RKO (cell line): ENCODE measurements at regions not wholly inside any gene's neighbourhood (a gene's known extent, or its start where the extent isn't known, plus 50 kb on each side); places are given as distances from the start of the nearest gene placed in this dataset.

Experiments
- DNase-seq: peaks from one replicate; pipeline ENCODE4 v3.0.0-alpha.2; 2016; ENCODE audit warnings: low spot score

DNA sequence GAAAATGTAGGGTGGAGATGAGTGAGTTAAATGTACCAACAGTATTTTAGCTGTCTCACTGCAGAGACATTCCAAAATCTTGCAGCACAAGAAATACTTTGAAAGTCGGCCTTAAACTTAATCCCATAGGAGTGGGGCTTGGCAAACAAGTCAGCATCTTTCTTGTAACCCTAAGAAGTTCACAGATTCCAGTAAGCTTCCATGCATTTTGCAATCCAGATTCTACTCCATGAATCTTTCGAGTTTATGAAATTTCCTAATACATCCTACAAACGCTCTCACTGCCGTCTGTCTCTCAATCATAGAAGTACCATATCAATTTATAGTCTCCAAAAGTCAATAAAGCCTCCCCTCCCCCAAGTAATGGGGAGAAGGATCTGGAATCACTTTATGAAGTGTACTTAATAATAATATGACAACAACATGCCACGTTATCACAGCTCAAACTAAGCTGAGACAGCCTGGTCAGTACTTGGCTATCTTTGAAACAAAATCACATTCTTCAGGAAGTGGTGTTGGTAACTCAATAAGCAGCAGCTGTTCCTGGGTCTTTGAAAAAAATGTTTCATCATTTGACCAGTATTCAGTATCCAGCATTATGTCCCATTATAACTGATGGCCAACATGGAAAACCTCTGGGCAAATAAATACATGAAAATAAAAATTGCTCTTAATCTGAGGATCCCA, 317.4 kb upstream of the RUNX1 start:
- DNase-seq: no peak

DNA sequence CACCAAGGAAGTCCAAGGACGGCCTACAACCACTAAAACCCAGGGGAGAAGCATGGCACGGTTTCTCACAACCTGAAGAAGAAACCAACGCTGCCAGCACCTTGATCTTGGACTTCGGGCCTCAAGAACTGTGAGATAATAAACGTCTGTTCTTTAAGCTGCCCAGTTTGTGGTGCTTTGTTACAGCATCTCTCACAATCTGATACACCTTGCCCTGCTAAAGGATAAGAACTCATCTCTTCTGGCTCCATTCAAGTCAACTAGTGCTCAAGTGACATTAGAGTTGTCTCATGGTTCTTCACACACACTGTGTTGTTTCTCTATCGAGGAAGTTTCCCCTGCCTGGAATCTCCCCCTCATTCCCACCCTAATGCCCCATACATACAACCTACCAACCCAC, 314.4 kb upstream of the RUNX1 start:
- no peak for DNase-seq

DNA sequence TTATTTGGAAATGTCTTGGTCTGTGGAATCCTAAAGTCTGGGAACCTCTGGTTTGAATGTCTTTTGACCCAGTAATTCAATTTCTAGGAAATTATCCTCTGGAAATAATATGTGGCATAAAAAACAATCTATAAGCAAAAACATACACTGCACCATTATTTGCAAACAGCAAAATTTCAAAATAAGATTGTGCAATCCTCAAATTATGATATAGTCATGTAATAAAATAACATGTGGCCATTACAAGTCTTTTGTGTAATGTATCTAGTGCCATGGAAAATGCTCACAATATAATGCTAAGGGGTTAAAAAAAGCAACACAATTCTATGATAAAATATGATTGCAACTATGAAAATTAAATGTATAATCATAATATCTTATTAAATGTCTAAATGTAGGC, 312.9 kb upstream of the RUNX1 start:
- no peak for DNase-seq

GRCh38 chr21:35360870-35361570, 311.9 kb upstream of the RUNX1 start:
- no peak for DNase-seq

DNA sequence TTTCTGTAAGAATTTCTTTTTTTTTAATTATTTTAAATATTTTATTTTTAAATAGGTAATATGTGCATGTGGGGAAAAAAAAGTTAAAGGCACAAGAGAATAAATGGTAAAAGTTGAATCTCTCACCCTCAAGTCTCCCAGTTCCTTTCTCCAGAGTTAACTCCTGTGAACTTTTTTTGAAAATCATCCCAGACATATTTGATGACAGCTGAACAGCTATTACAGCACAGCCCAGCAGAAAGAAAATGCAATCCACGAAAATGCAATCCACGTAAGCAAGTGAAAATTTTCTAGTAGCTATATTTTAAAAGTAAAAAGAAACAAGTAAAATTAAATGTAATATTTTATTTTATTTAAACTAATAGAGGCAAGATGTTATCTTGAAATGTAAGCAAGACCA, 310.0 kb upstream of the RUNX1 start:
- no peak for DNase-seq

DNA sequence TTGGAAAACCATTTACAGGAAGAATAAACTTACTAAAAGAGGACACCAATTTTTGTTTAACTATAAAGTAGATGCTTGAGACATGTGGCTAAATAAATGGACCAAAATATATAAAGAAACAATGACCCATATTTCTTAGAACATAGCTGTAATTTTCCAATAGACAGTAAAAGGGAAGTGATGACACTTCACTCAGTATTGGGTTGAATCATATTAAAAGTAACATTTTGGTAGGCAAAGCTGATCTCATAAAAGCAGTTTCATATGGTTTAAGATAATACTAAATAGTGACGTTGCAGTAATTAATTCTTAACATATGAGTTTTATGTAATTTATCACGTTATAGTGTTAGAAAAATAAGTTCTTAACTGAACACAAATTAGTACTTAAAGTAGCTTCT, 308.9 kb upstream of the RUNX1 start:
- no peak for DNase-seq

GRCh38 chr21:35357041-35357780, 308.1 kb upstream of the RUNX1 start:
- DNase-seq: no peak

DNA sequence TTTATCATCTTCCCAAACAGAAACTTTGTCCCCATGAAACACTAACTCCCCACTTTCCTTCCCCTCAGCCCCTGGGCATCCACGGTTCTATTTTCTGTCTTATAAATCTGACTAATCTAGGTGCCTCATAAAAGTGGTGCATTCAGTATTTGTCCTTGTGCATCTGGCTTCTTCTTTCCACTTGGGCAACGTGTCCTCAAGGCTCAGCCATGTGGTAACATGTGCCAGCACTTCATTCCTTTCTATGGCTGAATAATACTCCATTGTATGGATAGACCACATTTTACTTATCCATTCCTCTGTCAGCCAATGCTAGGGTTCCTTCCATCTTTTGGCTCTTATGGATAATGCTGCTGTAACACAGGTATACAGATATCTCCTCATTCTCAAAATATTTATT, 305.0 kb upstream of the RUNX1 start:
- DNase-seq: no peak

DNA sequence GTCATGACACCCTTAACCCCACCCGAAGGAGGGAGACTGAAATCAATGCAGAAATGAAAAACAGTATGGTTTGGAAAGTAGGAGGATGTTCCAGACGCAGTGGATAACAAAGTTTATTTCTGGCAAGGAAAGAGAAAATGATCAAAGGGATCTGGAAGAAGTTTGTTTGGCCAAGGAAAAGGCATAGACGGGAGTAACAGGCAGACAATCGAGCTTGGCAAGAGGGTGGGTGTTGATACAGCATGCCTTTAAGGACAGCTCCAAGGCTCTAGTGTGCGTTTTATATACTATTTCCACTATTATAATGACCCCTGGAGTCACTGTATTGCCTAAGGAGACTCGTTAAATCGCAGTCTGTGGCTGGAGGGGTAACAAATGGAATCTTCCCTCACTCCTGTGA, 303.7 kb upstream of the RUNX1 start:
- no peak for DNase-seq

- no peak for DNase-seq
Observed at GRCh38 chr21:35352066-35352770, 303.1 kb upstream of the RUNX1 start.

DNA sequence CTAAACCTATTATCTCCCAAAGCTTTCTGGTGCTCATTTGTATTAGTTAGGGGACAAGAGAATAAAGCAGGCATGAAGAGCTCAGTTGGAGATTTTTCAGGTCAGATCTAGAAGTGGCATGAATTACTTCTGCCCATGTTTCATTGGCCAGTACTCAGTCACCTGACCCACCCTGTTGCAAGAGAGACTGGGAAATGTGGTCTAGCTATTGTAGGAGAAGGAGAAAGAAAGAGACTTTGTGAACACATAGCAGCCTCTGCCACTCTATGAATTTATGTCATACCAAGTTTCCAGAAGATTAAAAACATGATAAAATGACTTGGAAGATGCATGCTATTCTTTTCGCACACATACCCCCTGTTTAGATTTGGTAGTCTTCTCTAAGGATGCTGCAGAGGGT, 302.3 kb upstream of the RUNX1 start:
- DNase-seq: no peak

DNA sequence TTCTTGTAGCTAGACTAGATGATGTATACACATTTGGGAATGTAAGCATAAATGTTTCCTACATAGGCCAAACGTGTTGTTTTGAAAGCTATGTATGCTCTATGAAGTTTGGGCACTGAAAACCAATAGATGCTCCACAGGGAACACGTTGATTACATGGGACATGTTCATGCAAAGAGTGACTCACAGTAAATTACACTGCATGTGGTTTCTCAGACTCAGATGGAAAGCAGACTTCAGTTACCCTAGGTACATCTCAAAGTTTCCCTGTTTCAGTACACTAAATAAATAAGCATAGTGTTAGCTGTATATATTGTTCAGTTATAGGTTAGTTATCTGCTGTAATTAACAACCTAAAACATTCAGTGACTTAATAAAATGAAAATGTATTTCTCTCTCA, 301.9 kb upstream of the RUNX1 start:
- DNase-seq: no peak

DNA sequence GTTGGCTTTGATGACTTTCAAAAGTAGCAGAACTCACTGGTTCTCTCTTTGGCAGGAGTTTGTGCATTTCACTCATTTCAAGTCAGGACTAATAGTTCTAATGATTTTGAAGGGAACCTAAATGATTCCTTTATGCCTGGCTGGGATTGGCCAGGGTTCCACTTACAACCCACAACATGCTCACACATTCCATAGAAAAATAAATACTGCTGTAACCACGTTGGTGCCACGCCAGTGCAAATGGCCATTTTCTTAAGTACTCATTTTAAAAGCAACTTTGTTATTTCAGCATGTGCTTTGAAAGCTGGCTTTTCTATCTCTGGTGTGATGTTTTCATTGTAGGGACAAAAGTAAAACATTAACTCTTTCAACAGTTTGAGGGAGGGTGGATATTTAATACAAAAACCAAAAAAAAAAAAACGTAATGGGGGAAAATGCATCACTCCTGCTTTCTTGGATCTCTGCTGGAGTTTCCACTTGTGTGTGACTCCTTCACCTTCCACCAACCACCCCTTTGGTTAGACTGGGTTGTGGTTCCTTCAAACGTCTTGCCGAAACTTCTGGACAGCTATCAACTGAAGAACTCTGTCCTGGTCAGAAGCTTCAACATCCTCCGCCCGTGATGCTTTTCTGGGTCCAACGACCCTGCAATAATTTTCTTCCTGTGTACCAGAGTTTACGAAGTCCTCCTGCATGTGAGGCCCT, 300.4 kb upstream of the RUNX1 start:
- no peak for DNase-seq

- DNase-seq: no peak
Observed at GRCh38 chr21:35348686-35349085, 299.6 kb upstream of the RUNX1 start.

DNA sequence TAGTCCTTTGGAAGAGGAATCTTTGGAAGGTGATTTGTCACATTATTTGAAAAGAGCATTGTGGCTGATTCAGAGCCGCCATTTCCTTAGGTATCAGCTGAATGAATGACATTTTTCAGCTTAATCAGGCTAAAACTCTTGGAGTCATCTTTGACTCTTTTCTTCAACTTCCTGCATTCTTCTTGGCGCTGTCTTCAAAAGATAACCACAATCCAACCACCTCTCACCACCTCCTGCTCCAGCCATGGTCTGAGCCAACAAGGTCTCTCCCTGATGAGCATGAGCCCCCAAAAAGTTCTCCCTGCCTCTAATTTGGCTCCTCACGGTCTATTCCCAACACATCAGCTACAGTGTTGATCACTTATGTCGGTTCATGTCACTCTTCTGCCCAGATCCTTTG, 297.6 kb upstream of the RUNX1 start:
- no peak for DNase-seq

GRCh38 chr21:35345954-35346353, 296.9 kb upstream of the RUNX1 start:
- DNase-seq: no peak

GRCh38 chr21:35344582-35344981, 295.5 kb upstream of the RUNX1 start:
- no peak for DNase-seq

DNA sequence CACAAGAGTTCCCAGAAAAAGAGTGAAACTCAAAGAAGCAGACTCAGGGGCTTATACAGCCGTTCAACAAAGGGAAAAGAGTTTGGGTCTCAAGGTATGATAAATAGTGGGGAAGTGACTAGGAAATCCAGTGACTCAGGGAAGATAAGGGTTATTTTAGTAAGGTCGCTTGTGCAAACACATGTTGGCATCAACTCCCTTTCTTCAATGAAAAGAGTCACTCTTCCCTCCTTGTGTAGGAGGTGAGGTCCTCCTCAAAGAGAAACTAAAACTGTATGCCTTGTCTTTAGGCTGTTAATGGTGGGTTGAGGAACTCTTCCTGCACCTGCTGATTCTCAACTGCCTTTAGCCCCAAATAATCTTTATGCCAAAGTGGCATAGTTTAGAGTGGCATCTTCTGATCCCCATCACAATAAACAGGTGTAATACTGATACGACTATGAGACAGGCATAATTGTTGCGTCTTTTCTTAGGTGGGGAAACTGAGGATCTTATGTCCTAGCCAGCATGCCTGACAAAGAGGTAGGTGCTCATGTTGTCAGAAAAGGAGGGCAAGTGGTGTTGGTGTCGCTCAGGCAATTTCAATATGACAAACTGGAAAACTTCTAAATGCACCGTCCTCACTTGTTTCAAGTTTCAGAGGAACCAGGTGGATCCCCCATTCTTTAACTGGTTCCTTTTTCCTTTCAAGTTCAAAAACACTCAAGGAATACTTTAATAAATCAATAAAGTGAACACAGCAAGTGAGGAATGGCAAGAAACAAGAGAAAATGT, 294.1 kb upstream of the RUNX1 start:
- DNase-seq: no peak

DNA sequence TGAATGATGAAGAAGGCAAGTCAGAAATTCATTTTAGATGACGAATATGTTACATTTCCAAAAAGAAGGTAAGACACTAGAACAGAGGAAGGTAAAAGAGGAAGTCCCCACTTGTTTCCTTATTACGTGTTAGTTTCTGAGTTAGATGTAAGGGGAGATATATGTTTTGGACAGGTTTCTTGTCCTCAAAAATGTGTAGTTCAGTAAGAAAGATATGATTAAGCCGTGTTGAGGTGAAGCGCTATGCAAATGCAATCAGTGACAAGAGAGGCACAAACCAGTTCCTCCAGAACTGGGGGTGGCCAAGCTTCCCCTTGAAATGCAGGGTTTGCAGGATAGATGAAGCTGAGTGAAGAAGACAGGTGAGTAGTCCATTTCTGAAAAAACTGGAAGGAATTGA, 293.3 kb upstream of the RUNX1 start:
- DNase-seq: no peak

- DNase-seq: no peak
Observed at GRCh38 chr21:35340273-35340672, 291.2 kb upstream of the RUNX1 start.

DNA sequence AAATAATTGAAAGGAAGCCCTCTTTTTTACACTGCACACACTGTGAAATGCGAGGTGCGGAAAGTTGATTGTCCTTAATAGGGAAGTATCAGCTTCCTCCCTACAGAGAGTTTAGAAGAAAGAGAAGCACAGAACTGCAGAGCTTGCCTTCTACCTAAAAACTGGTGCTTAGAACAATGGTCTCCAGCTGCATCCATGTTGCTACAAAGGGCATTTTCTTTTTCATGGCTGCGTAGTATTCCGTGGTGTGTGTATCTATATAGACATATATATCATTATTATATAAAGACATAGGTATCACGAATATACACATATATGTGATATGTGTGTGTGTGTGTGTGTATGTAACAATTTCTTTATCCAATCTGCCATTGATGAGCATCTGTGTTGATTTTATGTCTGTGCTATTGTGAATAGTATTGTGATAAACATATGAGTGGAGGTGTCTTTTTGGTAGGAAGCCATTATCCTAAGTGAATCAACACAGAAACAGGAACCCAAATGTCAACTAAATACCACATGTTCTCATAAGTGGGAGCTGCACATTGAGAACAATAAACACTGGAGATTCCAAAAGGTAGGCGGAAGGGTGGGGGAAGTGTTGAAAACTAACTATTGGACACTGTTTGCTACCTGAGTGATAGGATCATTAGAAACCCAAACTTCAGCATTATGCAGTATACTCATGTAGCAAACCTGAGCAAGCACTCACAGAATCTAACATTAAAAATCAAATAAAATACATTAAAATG, 290.0 kb upstream of the RUNX1 start:
- DNase-seq: no peak
